Chondrocyte (in vitro differentiated cells): ENCODE measurements at regions not wholly inside any gene's neighbourhood (a gene's known extent, or its start where the extent isn't known, plus 50 kb on each side); places are given as distances from the start of the nearest gene placed in this dataset.

Source experiments
- DNase-seq: peaks from one replicate; pipeline ENCODE4 v3.0.0; 2021; ENCODE audit warnings: mixed read lengths, low spot score
- H3K27ac Mint-ChIP-seq: one replicate; pipeline ENCODE4 v1.8.0; 2021; ENCODE audit warnings: mild to moderate bottlenecking, moderate library complexity, mixed read lengths; ENCODE audit not compliant: unreplicated experiment
- H3K27me3 Mint-ChIP-seq: 2 replicates; pipeline ENCODE4 v1.8.0; 2021; ENCODE audit warnings: low read depth, mixed read lengths
- H3K36me3 Mint-ChIP-seq: 2 replicates; pipeline ENCODE4 v1.8.0; 2021; ENCODE audit warnings: low read depth, mixed read lengths
- H3K4me1 Mint-ChIP-seq: 2 replicates; pipeline ENCODE4 v1.8.0; 2021; ENCODE audit warnings: low read depth, mild to moderate bottlenecking, mixed read lengths
- H3K4me3 Mint-ChIP-seq: one replicate; pipeline ENCODE4 v1.8.0; 2021; ENCODE audit warnings: mild to moderate bottlenecking, moderate library complexity, mixed read lengths; ENCODE audit not compliant: unreplicated experiment
- H3K9me3 Mint-ChIP-seq: 2 replicates; pipeline ENCODE4 v1.8.0; 2021; ENCODE audit warnings: low read depth, mixed read lengths
- TF ChIP-seq, protein P1 (sequence below): fragments of 200-600 bp; sonication (generic); IDR thresholded peaks from 2 replicates; pipeline ENCODE4 v1.5.0; 2021; ENCODE audit warnings: antibody characterized with exemption, mild to moderate bottlenecking, moderate library complexity

DNA sequence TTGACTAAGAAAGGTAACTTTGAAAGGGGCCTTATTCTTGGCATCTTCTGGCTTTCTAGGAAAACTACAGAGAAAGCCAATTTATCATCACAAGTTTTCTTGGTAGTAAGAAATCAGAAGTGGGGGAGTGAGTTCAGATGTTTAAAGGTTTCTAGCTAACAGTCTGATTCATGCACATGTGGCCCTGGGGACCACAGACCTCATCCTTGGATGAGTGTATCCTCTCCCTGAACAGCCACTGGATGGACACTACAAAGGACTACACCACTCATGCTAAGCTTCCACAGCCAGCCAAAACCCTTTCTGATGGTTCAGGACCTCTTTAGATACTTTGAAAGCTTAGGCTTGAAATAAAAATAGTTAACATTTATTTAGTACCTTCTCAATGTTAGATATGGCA lies 218.3 kb upstream of the STK17B start:
- Mint-ChIP-seq H3K27me3 (no peaks in the 10 kb centered on the region), H3K9me3 (peaks cover 6% of the 10 kb centered on the region), H3K36me3 (peaks cover 1% of the 10 kb centered on the region), H3K4me3 (no peak overlapping the region), H3K27ac (no peak overlapping the region), H3K4me1 (peaks cover 15% of the 10 kb centered on the region)
- TF ChIP-seq, protein P1, sequence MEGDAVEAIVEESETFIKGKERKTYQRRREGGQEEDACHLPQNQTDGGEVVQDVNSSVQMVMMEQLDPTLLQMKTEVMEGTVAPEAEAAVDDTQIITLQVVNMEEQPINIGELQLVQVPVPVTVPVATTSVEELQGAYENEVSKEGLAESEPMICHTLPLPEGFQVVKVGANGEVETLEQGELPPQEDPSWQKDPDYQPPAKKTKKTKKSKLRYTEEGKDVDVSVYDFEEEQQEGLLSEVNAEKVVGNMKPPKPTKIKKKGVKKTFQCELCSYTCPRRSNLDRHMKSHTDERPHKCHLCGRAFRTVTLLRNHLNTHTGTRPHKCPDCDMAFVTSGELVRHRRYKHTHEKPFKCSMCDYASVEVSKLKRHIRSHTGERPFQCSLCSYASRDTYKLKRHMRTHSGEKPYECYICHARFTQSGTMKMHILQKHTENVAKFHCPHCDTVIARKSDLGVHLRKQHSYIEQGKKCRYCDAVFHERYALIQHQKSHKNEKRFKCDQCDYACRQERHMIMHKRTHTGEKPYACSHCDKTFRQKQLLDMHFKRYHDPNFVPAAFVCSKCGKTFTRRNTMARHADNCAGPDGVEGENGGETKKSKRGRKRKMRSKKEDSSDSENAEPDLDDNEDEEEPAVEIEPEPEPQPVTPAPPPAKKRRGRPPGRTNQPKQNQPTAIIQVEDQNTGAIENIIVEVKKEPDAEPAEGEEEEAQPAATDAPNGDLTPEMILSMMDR = no peak
- no peak for DNase-seq

DNA sequence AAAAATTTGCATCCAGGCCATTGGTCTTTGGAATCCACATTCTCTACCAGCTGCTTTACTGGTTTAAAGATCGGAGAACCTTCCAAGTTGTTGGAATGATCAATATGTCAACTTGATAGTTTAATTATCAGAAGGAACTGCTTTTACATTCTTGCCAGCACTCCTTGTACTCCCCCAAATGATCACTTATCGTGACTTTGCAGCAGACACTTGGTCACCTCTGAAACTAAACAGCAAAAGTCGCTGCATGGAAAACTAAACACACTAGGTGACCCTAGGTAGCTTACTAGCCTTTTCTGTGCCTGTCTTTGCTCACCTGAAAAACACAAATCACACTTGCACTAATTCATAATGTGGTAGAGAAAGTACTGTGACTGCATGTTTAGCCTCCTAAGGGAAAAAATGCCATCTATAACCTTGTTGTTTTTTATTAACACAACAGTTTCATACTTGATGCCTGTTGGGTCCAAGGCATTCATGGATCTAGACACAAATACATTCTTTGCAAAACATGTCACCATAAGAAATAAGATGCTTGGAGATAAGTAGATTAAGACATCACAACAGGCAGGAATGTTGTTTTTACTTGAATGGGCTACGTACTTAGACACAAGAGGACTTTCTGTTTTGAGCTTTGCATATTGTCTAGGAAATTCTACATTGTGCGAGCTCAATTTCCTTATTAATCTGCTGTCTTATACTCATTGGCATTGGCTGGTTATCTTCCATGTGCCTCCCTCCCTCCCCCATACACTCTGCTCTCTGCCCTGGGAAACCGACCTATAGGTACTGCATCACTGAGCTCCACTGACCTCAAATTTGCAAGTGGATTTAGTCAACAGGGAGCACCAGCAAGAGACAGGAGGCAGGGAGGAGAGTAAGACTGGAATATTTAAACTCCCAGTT lies 219.1 kb upstream of the STK17B start:
- H3K9me3 Mint-ChIP-seq = peaks cover 6% of the 10 kb centered on the region
- H3K4me1 Mint-ChIP-seq = peaks cover 15% of the 10 kb centered on the region
- no peak for DNase-seq
- no peak overlapping the region for H3K4me3 Mint-ChIP-seq
- H3K27ac Mint-ChIP-seq = peak overlapping the region; percentile 20
- TF ChIP-seq, protein P1 = no peak
- H3K27me3 Mint-ChIP-seq = no peaks in the 10 kb centered on the region
- H3K36me3 Mint-ChIP-seq = peaks cover 1% of the 10 kb centered on the region

DNA sequence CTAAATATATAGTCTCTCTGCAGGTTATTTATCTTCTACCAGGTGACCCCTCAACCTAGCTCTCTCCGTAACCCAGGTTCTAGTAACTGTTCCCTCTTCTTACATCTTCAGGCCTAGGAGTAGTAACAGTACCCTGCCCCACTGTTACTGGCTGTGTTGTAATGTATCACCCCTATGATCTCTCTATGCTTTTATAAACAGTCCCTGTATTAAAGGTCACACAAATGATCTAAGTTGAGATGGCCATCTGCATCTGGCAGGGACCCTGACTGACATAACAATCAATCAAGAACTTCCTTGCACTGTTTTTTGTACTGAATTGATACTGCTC lies 219.7 kb upstream of the STK17B start:
- no peak for DNase-seq
- TF ChIP-seq, protein P1 = no peak
- no peak overlapping the region for H3K27ac Mint-ChIP-seq
- H3K36me3 Mint-ChIP-seq = peaks cover 1% of the 10 kb centered on the region
- H3K4me1 Mint-ChIP-seq = peaks cover 15% of the 10 kb centered on the region
- H3K4me3 Mint-ChIP-seq = no peak overlapping the region
- H3K9me3 Mint-ChIP-seq = peaks cover 6% of the 10 kb centered on the region
- H3K27me3 Mint-ChIP-seq = no peaks in the 10 kb centered on the region

DNA sequence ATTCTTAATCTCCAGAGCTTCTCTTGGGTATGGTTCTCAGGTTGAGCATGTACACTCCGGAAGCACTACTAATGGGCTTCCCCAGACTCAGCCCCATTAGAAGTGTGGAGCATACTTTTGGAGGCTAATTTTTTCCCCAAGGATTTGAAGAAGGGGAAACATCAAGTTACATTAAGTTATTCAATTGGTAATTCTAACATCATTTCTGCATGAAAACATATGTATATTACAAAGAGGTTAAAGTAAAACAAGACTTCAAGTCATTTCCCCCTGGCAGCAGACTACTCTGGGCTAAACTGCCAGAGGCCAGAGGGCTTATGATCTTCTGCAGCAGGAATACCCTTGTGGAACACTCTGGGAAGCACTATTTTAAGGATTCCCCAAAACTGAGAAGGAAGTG lies 227.7 kb upstream of the STK17B start:
- TF ChIP-seq, protein P1 = no peak
- no peaks in the 10 kb centered on the region for H3K27me3 Mint-ChIP-seq
- peak overlapping the region; percentile 93 for H3K27ac Mint-ChIP-seq
- H3K4me3 Mint-ChIP-seq = no peak overlapping the region
- no peak for DNase-seq
- no peaks in the 10 kb centered on the region for H3K36me3 Mint-ChIP-seq
- peaks cover 2% of the 10 kb centered on the region for H3K9me3 Mint-ChIP-seq
- H3K4me1 Mint-ChIP-seq = peaks cover 40% of the 10 kb centered on the region

DNA sequence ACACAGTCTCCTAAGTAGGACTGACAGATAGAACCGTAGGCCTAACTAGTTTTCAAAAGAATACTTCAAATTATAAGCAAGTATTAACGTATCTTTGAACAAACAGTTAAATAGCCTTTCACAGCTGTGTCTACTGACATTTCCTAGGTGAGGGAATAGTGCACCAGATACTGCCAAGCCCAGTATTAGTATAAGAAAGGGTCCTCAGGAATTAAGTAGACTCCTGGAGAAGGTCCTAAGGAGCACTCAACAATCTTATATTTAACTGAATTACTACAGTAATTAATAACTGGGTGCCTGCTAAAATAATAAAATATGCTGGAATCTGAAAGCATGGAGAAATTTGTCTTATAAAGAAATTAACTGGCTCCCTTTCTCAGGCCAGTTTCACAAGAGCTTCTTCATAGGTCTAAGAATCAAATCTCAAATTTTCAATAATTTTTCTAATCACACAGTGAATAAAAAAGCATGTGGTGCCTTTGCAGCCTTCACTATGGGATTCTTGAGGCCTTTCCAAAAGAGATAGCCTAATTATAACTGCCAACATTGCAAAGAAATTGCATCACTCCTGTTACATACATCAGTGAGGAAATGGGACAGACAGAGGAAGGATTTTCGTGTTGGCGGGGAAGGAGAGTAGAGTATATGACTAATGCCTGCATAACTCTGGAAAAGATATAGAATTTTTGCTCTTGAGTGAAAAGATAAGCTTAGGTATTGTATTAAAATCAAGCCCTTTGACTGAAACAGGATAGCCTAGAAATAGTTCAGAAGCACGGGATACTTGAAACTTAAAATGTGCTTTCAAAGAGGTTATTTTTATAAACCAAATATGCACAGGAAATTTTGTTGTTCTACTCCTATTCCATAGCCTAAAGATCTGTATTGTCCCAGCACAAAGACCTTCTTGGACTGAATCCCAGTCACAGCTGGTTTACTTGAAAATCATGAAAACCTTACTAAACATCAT lies 228.6 kb upstream of the STK17B start:
- Mint-ChIP-seq H3K4me3 (no peak overlapping the region), H3K27me3 (no peaks in the 10 kb centered on the region), H3K27ac (peak overlapping the region; percentile 93), H3K36me3 (no peaks in the 10 kb centered on the region), H3K9me3 (no peaks in the 10 kb centered on the region), H3K4me1 (peaks cover 40% of the 10 kb centered on the region)
- DNase-seq = no peak
- TF ChIP-seq, protein P1 = no peak
